ENCODE measurements at regions not wholly inside any gene's neighbourhood (a gene's known extent, or its start where the extent isn't known, plus 50 kb on each side); places are given as distances from the start of the nearest gene placed in this dataset.
A peak's percentile ranks its signal among the peaks of the same experiment; 100 is the strongest.

DNA sequence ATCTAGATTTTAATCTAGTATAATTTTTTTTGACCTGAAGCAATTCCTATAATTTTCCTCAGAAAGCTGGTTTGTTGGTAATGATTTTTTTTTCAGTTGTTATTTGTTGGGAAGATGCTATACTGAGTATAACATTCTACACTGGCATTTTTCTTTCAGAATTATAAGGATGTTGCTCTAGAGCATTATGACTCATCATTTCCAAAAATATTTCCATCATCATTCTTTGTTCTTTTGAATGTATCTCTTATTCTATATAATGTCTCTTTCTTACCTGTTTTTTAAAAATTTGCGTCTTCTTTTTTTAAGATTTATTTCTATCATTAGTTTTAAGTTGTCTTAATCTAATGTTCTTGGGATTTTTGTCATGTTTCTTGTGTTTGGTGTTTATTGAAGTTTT, 356.5 kb upstream of the KCND2 start:
- ATAC-seq (ENCODE audit: insufficient read depth, low FRiP score) (no peak), DNase-seq (no peak)
- no peak overlapping the region for H3K27ac ChIP-seq (ENCODE audit: low read depth in 1 of 2, low read length in 1 of 2)
- no peak overlapping the region for H3K4me3 ChIP-seq
- no peaks in the 10 kb centered on the region for H3K4me1 ChIP-seq (ENCODE audit: control insufficient read depth in 5 of 5, insufficient read depth in 5 of 5, low read length in 5 of 5)
- TF ChIP-seq, protein P1, sequence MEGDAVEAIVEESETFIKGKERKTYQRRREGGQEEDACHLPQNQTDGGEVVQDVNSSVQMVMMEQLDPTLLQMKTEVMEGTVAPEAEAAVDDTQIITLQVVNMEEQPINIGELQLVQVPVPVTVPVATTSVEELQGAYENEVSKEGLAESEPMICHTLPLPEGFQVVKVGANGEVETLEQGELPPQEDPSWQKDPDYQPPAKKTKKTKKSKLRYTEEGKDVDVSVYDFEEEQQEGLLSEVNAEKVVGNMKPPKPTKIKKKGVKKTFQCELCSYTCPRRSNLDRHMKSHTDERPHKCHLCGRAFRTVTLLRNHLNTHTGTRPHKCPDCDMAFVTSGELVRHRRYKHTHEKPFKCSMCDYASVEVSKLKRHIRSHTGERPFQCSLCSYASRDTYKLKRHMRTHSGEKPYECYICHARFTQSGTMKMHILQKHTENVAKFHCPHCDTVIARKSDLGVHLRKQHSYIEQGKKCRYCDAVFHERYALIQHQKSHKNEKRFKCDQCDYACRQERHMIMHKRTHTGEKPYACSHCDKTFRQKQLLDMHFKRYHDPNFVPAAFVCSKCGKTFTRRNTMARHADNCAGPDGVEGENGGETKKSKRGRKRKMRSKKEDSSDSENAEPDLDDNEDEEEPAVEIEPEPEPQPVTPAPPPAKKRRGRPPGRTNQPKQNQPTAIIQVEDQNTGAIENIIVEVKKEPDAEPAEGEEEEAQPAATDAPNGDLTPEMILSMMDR (IDR thresholded peaks at IDR 0.05; ENCODE audit: control extremely low read depth, extremely low read depth): no peak
- H3K36me3 ChIP-seq (ENCODE audit: control insufficient read depth in 4 of 4, insufficient read depth in 4 of 4, low read length in 4 of 4): no peaks in the 10 kb centered on the region
- H3K9ac ChIP-seq (ENCODE audit: insufficient read depth in 1 of 2, low read length in 2 of 2): no peak overlapping the region
- WGBS, 2 donors: 95 to 96% methylated on average over 1 of the region's 1 CpG
- peaks cover 0 to 6% (median 0%) of the 10 kb centered on the region in 4 donors for H3K9me3 ChIP-seq (ENCODE audit: control insufficient read depth in 4 of 4, insufficient read depth in 3 of 4, low read length in 3 of 4)
- no peaks in the 10 kb centered on the region for H3K27me3 ChIP-seq (ENCODE audit: control insufficient read depth in 3 of 3, insufficient read depth in 3 of 3, low read length in 2 of 3)

DNA sequence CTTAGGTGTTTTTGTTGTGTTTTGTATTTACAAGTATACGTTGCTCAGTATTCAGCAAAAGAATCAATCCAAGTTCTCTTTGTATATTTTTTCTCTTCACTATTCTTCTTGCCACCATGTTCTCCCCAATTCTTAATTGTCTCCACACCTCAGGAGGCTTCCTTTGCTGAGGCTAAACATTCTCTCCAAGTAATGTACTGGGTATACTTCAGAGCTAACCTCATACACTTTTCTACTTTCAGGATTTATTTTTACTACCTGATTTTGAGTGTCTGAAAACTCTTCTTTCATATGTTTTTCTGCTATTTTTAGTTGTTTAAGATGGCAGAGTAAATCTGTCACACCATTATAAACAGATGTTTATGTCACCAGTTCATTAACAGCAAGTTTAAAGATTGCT, 354.8 kb upstream of the KCND2 start:
- TF ChIP-seq, protein P1 (IDR thresholded peaks at IDR 0.05; ENCODE audit: control extremely low read depth, extremely low read depth): no peak
- no peak overlapping the region for H3K27ac ChIP-seq (ENCODE audit: low read depth in 1 of 2, low read length in 1 of 2)
- no peak for ATAC-seq (ENCODE audit: insufficient read depth, low FRiP score)
- H3K4me3 ChIP-seq: no peak overlapping the region
- no peaks in the 10 kb centered on the region for H3K27me3 ChIP-seq (ENCODE audit: control insufficient read depth in 3 of 3, insufficient read depth in 3 of 3, low read length in 2 of 3)
- no peaks in the 10 kb centered on the region for H3K36me3 ChIP-seq (ENCODE audit: control insufficient read depth in 4 of 4, insufficient read depth in 4 of 4, low read length in 4 of 4)
- H3K4me1 ChIP-seq (ENCODE audit: control insufficient read depth in 5 of 5, insufficient read depth in 5 of 5, low read length in 5 of 5): no peaks in the 10 kb centered on the region
- no peak for DNase-seq
- H3K9ac ChIP-seq (ENCODE audit: insufficient read depth in 1 of 2, low read length in 2 of 2): no peak overlapping the region
- H3K9me3 ChIP-seq (ENCODE audit: control insufficient read depth in 4 of 4, insufficient read depth in 3 of 4, low read length in 3 of 4): peaks cover 0 to 6% (median 0%) of the 10 kb centered on the region in 4 donors
- 71 to 81% methylated on average over 1 of the region's 1 CpG for WGBS, 2 donors

DNA sequence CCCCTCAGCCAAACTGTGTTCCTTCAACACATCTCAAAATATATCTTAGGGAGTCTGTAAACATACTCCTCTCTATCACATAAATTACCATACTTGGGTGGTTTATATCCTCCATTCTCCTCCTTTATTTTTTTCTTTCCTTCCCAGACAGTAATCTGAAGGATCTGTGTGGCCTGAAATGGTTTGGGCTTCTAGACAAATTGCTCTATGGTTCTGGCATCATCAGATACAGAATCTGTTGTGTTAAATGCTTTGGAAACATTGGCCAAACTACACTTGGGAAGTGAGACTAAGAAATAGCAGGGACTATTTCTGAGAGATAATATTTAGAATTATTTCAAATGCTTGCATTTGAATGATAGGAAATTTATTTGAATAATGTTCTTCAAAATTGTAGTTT, 353.0 kb upstream of the KCND2 start:
- H3K9me3 ChIP-seq (ENCODE audit: control insufficient read depth in 4 of 4, insufficient read depth in 3 of 4, low read length in 3 of 4): peaks cover 0 to 6% (median 0%) of the 10 kb centered on the region in 4 donors
- TF ChIP-seq, protein P1 (IDR thresholded peaks at IDR 0.05; ENCODE audit: control extremely low read depth, extremely low read depth): no peak
- ATAC-seq (ENCODE audit: insufficient read depth, low FRiP score): no peak
- no peak for DNase-seq
- H3K9ac ChIP-seq (ENCODE audit: insufficient read depth in 1 of 2, low read length in 2 of 2): no peak overlapping the region
- H3K27me3 ChIP-seq (ENCODE audit: control insufficient read depth in 3 of 3, insufficient read depth in 3 of 3, low read length in 2 of 3): no peaks in the 10 kb centered on the region
- no peak overlapping the region for H3K4me3 ChIP-seq
- no peak overlapping the region for H3K27ac ChIP-seq (ENCODE audit: low read depth in 1 of 2, low read length in 1 of 2)
- H3K4me1 ChIP-seq (ENCODE audit: control insufficient read depth in 5 of 5, insufficient read depth in 5 of 5, low read length in 5 of 5): no peaks in the 10 kb centered on the region
- no peaks in the 10 kb centered on the region for H3K36me3 ChIP-seq (ENCODE audit: control insufficient read depth in 4 of 4, insufficient read depth in 4 of 4, low read length in 4 of 4)

DNA sequence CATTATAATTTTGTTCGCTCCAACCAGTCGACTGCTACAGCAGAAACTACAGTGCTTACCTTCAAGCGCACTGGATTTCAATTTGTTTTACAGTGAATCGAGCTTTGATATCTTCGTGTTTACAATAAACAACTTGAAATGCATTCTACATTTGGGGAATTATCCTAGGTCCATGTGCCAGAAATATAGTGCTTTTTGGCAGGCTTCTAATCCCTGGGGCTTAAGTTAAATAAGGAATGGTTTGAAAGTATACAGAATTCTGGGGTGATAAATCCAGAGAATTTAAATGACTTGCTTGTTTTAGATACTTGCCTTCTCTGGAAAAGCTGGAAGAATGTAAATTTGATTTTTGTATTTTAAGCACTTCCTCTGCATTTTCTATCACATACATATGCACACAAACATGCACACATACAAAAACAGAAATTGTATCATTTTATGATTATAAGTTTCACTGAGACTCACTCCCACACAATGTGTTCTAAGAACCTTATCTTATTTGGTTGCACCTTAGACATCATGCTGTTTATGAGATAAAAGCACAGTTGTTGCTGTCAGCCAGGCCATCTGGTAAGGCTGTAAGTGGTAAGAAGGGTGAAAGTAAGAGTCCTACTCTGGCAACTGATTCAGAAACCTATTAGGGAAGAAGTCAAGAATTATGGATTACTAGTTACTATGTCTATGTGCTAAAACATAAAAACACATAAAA, 347.2 kb upstream of the KCND2 start:
- H3K27ac ChIP-seq (ENCODE audit: low read depth in 1 of 2, low read length in 1 of 2): no peak overlapping the region
- ATAC-seq (ENCODE audit: insufficient read depth, low FRiP score): no peak
- peak in 2 of 3 donors; percentile 54 for DNase-seq
- peaks cover 0 to 2% (median 0%) of the 10 kb centered on the region in 4 donors for H3K9me3 ChIP-seq (ENCODE audit: control insufficient read depth in 4 of 4, insufficient read depth in 3 of 4, low read length in 3 of 4)
- no peak overlapping the region for H3K4me3 ChIP-seq
- H3K36me3 ChIP-seq (ENCODE audit: control insufficient read depth in 4 of 4, insufficient read depth in 4 of 4, low read length in 4 of 4): no peaks in the 10 kb centered on the region
- H3K4me1 ChIP-seq (ENCODE audit: control insufficient read depth in 5 of 5, insufficient read depth in 5 of 5, low read length in 5 of 5): peaks cover 0 to 9% (median 0%) of the 10 kb centered on the region in 5 donors
- H3K27me3 ChIP-seq (ENCODE audit: control insufficient read depth in 3 of 3, insufficient read depth in 3 of 3, low read length in 2 of 3): no peaks in the 10 kb centered on the region
- H3K9ac ChIP-seq (ENCODE audit: insufficient read depth in 1 of 2, low read length in 2 of 2): no peak overlapping the region
- 85 to 91% methylated on average over 5 of the region's 5 CpGs for WGBS, 2 donors
- TF ChIP-seq, protein P1 (IDR thresholded peaks at IDR 0.05; ENCODE audit: control extremely low read depth, extremely low read depth): no peak
